GM12873 (cell line): ENCODE measurements at regions not wholly inside any gene's neighbourhood (a gene's known extent, or its start where the extent isn't known, plus 50 kb on each side); places are given as distances from the start of the nearest gene placed in this dataset.

Experiments
- CTCF ChIP-seq: IDR thresholded peaks from 2 replicates; pipeline ENCODE4 v1.5.1; 2012; ENCODE audit warnings: low read depth, mild to moderate bottlenecking, moderate library complexity, low read length, control low read depth; ENCODE audit not compliant: insufficient read depth; ENCODE audit errors: missing control alignments

DNA sequence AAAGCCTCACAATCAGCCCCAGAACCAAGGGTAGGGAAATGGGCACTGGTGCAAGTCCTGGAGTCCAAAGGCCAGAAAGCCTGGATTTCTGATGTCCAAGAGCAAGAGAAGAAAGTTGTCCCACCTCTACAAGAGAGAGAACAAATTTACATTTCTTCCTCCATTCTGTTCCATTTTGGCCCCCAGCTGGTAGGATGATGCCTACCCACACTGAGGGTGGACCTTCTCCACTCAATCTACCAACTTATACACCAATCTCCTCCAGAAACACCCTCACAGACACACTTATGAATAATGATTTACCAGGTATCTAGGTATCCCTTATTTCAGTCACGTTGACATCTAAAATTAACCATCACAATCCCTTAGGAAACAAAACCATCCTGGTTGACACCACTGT, 367.8 kb upstream of the GRIA3 start:
- TF ChIP-seq CTCF, result no peak

DNA sequence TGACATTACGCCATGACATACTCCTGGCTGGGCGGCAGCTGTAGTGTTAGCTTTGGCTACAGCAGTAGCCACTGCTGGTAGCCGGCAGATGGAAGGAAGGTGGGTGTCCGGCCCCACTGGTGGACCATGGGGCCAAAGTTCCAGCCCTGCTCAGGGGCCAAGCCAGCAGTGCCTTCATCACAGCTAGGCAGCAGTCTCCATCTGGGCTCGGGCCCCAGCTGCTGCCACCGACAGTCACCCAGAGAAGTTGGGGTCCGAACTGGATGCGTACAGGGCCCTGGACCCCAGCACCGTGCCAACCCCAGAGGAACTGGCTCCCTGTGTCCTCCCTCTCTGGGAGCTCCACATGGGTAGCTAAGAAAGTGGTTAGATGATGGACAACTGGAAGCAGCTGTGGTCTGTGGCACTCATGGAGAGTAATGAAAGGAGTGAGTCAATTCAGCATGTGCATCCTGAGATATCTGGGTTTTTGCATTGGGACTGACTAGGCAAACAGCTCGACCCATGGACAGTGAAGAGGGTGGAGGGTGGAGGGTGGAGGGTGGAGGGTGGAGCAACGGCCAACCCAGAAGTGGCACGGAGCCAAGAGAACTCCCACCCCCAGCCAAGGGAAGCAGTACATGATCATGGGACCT, 366.6 kb upstream of the GRIA3 start:
- TF ChIP-seq CTCF, result no peak

- no peak for TF ChIP-seq CTCF
Observed at GRCh38 chrX:122818068-122818467, 366.0 kb upstream of the GRIA3 start.

GRCh38 chrX:122833230-122833629, 350.8 kb upstream of the GRIA3 start:
- TF ChIP-seq CTCF, result no peak

GRCh38 chrX:122835886-122836285, 348.2 kb upstream of the GRIA3 start:
- no peak for TF ChIP-seq CTCF

- TF ChIP-seq CTCF, result no peak
Observed at GRCh38 chrX:122850326-122850725, 333.8 kb upstream of the GRIA3 start.

- TF ChIP-seq CTCF, result no peak
Observed at GRCh38 chrX:122856205-122856604, 327.9 kb upstream of the GRIA3 start.
